ENCODE measurements at regions not wholly inside any gene's neighbourhood (a gene's known extent, or its start where the extent isn't known, plus 50 kb on each side); places are given as distances from the start of the nearest gene placed in this dataset.
A peak's percentile ranks its signal among the peaks of the same experiment; 100 is the strongest.

DNA sequence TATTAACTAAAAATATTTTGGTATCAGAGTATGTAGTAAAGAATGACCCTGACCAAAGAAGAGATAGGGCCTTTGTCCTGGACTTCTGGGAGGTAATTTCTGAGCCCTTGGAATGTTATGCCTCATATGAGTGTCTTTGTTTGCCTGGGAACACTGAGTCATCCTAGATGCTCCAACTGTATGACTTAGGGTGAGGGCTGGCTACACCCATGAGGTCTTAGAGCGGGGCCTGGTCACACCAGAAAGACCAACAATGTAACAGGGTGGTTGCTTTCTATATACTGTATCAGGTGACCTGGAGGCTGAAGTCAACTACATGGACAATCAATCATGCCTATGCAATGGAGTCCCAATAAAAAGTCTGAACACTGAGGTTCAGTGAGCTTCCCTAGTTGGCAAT is 253.1 kb downstream of the MBD2 start:
- no peak overlapping the region for H3K27ac ChIP-seq (ENCODE audit: insufficient read depth, low read length)
- H3K4me1 ChIP-seq (ENCODE audit: control insufficient read depth, extremely low read depth, insufficient read depth, low read length), result no peaks in the 10 kb centered on the region
- no peaks in the 10 kb centered on the region for H3K27me3 ChIP-seq (ENCODE audit: control insufficient read depth, insufficient read depth, low read length)
- TF ChIP-seq, protein P1, sequence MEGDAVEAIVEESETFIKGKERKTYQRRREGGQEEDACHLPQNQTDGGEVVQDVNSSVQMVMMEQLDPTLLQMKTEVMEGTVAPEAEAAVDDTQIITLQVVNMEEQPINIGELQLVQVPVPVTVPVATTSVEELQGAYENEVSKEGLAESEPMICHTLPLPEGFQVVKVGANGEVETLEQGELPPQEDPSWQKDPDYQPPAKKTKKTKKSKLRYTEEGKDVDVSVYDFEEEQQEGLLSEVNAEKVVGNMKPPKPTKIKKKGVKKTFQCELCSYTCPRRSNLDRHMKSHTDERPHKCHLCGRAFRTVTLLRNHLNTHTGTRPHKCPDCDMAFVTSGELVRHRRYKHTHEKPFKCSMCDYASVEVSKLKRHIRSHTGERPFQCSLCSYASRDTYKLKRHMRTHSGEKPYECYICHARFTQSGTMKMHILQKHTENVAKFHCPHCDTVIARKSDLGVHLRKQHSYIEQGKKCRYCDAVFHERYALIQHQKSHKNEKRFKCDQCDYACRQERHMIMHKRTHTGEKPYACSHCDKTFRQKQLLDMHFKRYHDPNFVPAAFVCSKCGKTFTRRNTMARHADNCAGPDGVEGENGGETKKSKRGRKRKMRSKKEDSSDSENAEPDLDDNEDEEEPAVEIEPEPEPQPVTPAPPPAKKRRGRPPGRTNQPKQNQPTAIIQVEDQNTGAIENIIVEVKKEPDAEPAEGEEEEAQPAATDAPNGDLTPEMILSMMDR (conservative IDR thresholded peaks at IDR 0.05 in 1 of 2, IDR thresholded peaks at IDR 0.05 in 1 of 2; ENCODE audit: low read depth in 1 of 2, low read length in 2 of 2), result no peak
- no peak for TF ChIP-seq EZH2 (IDR thresholded peaks at IDR 0.05; ENCODE audit: low read length, missing control alignments)
- no peaks in the 10 kb centered on the region for H3K36me3 ChIP-seq (ENCODE audit: control insufficient read depth, insufficient read depth, low read length)
- no peak overlapping the region for H3K9ac ChIP-seq (ENCODE audit: insufficient read depth, low read length)
- H2AFZ ChIP-seq (ENCODE audit: low read length), result no peak overlapping the region
- H3K79me2 ChIP-seq (ENCODE audit: control insufficient read depth, insufficient read depth, low read length), result no peaks in the 10 kb centered on the region
- H3K4me3 ChIP-seq (replicated peaks in 1 of 4; ENCODE audit: control extremely low read depth in 1 of 4, insufficient read depth in 1 of 4, low read depth in 3 of 4, low read length in 4 of 4), result no peak overlapping the region
- no peaks in the 10 kb centered on the region for H3K9me3 ChIP-seq (ENCODE audit: control insufficient read depth, insufficient read depth, low read depth, low read length)
- DNase-seq (ENCODE audit: low read depth in 2 of 2), result peak in 1 of 2 donors; percentile 25
- H3K4me2 ChIP-seq (ENCODE audit: extremely low read depth, insufficient read depth, low read length), result no peak overlapping the region
- H4K20me1 ChIP-seq (ENCODE audit: control insufficient read depth, extremely low read depth, insufficient read depth, low read length), result no peaks in the 10 kb centered on the region

DNA sequence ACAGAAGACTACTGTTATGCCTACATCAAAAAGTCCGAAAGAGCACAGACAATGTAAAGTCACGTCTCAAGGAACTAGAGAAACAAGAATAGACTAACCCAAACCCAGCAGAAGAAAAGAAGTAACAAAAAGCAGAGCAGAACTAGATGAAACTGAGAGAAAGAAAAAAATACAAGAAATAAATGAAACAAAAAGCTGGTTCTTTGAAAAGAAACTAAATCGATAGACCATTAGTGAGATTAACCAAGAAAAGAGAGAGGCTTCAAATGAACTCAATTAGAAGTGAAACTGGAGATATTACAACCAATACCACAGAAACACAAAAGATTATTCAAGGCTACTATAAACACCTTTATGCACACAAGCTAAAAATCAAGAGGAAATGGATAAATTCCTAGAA is 271.8 kb downstream of the MBD2 start:
- DNase-seq (ENCODE audit: low read depth in 2 of 2), result no peak
- no peak overlapping the region for H3K4me3 ChIP-seq (replicated peaks in 1 of 4; ENCODE audit: control extremely low read depth in 1 of 4, insufficient read depth in 1 of 4, low read depth in 3 of 4, low read length in 4 of 4)
- no peak overlapping the region for H3K4me2 ChIP-seq (ENCODE audit: extremely low read depth, insufficient read depth, low read length)
- H2AFZ ChIP-seq (ENCODE audit: low read length), result no peak overlapping the region
- H4K20me1 ChIP-seq (ENCODE audit: control insufficient read depth, extremely low read depth, insufficient read depth, low read length), result no peaks in the 10 kb centered on the region
- no peaks in the 10 kb centered on the region for H3K9me3 ChIP-seq (ENCODE audit: control insufficient read depth, insufficient read depth, low read depth, low read length)
- H3K36me3 ChIP-seq (ENCODE audit: control insufficient read depth, insufficient read depth, low read length), result no peaks in the 10 kb centered on the region
- TF ChIP-seq EZH2 (IDR thresholded peaks at IDR 0.05; ENCODE audit: low read length, missing control alignments), result no peak
- TF ChIP-seq, protein P1 (conservative IDR thresholded peaks at IDR 0.05 in 1 of 2, IDR thresholded peaks at IDR 0.05 in 1 of 2; ENCODE audit: low read depth in 1 of 2, low read length in 2 of 2), result no peak
- no peak overlapping the region for H3K9ac ChIP-seq (ENCODE audit: insufficient read depth, low read length)
- H3K27me3 ChIP-seq (ENCODE audit: control insufficient read depth, insufficient read depth, low read length), result no peaks in the 10 kb centered on the region
- H3K79me2 ChIP-seq (ENCODE audit: control insufficient read depth, insufficient read depth, low read length), result no peaks in the 10 kb centered on the region
- H3K27ac ChIP-seq (ENCODE audit: insufficient read depth, low read length), result no peak overlapping the region
- H3K4me1 ChIP-seq (ENCODE audit: control insufficient read depth, extremely low read depth, insufficient read depth, low read length), result no peaks in the 10 kb centered on the region

DNA sequence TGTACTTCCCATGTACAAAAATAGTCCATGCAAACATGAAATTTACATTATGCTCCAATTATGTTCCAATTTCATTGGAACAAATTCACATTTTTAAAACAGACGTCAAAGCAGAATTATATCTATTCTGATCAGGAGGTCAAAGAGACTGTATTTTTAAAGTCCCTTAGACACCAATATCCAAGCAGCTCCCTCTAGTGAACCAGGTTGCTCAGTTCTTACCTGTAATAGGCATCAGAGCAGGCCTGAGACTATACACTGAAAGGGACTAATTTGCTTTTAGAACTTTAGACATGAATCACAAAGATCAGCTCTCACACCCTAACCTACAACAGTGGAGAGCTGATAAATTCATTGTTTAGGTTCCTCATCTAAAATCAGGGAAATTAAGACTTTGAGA is 273.9 kb downstream of the MBD2 start:
- Histone ChIP-seq H3K36me3 (ENCODE audit: control insufficient read depth, insufficient read depth, low read length) (no peaks in the 10 kb centered on the region), H4K20me1 (ENCODE audit: control insufficient read depth, extremely low read depth, insufficient read depth, low read length) (no peaks in the 10 kb centered on the region), H3K4me3 (replicated peaks in 1 of 4; ENCODE audit: control extremely low read depth in 1 of 4, insufficient read depth in 1 of 4, low read depth in 3 of 4, low read length in 4 of 4) (no peak overlapping the region), H3K4me2 (ENCODE audit: extremely low read depth, insufficient read depth, low read length) (no peak overlapping the region), H3K79me2 (ENCODE audit: control insufficient read depth, insufficient read depth, low read length) (no peaks in the 10 kb centered on the region), H3K4me1 (ENCODE audit: control insufficient read depth, extremely low read depth, insufficient read depth, low read length) (no peaks in the 10 kb centered on the region), H3K9me3 (ENCODE audit: control insufficient read depth, insufficient read depth, low read depth, low read length) (no peaks in the 10 kb centered on the region), H3K27me3 (ENCODE audit: control insufficient read depth, insufficient read depth, low read length) (no peaks in the 10 kb centered on the region), H2AFZ (ENCODE audit: low read length) (no peak overlapping the region), H3K9ac (ENCODE audit: insufficient read depth, low read length) (no peak overlapping the region), H3K27ac (ENCODE audit: insufficient read depth, low read length) (no peak overlapping the region)
- TF ChIP-seq EZH2 (IDR thresholded peaks at IDR 0.05; ENCODE audit: low read length, missing control alignments), result no peak
- TF ChIP-seq, protein P1 (conservative IDR thresholded peaks at IDR 0.05 in 1 of 2, IDR thresholded peaks at IDR 0.05 in 1 of 2; ENCODE audit: low read depth in 1 of 2, low read length in 2 of 2), result no peak
- DNase-seq (ENCODE audit: low read depth in 2 of 2), result no peak

Measured in fibroblast of lung (primary cell).